Fibroblast of skin of right quadriceps (primary cell): ENCODE measurements at regions not wholly inside any gene's neighbourhood (a gene's known extent, or its start where the extent isn't known, plus 50 kb on each side); places are given as distances from the start of the nearest gene placed in this dataset.
"Not testable (repeated sequence)": the region's sequence is repeated elsewhere in the genome, so short reads cannot be mapped to it uniquely, and the experiment has no call there.

Source experiments
- DNase-seq: peaks from one replicate; pipeline ENCODE4 v3.0.0-alpha.2; 2013

GRCh38 chr4:85018983-85019382, 52.5 kb upstream of the WDFY3 start:
- DNase-seq = no peak

- no peak for DNase-seq
Observed at GRCh38 chr4:85019411-85019810, 52.9 kb upstream of the WDFY3 start.

DNA sequence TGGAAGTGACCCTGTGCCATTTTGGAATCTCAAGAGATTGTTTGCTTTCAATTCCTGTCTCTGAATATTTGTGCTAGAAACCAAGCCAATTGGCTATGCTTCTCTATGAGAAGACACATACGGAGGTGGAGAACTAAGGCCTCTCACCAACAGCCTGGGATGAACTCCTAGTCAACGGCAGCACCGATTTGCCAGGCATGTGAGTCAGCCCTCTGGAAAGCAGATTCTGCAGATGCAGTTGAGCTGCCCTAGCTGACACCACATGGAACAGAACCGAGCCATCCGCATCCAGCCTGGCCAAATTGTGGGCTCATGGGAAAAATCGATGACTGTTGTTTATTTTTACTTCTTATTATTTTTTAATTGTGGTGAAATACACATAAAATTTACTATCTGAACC, 58.2 kb upstream of the WDFY3 start:
- DNase-seq = no peak

- peak; percentile 57 for DNase-seq
Observed at GRCh38 chr4:85028910-85029309, 62.4 kb upstream of the WDFY3 start.

GRCh38 chr4:85029453-85029852, 63.0 kb upstream of the WDFY3 start:
- no peak for DNase-seq

DNA sequence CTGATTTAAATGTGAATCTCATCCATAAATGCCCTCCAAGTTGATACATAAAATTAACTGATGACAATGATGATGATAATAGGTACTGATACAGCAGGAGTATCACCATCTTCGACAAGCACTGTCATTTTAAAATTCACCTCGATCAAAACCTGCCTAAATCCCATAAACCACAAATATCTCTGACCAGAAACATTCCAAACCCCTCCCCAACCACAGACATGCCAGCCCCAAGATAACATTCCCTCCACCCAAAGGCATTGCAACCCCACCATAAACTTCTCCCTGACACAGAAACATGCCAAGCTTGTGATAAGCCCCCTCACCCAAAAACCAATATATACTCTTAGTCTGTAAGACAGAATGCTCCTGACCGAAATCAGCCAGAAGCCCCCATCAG, 63.7 kb upstream of the WDFY3 start:
- no peak for DNase-seq

GRCh38 chr4:85033838-85034237, 67.3 kb upstream of the WDFY3 start:
- DNase-seq = not testable (repeated sequence)

- peak; percentile 78 for DNase-seq
Observed at GRCh38 chr4:85039526-85039925, 73.0 kb upstream of the WDFY3 start.

- DNase-seq = not testable (repeated sequence)
Observed at GRCh38 chr4:85043812-85044496, 77.5 kb upstream of the WDFY3 start.

DNA sequence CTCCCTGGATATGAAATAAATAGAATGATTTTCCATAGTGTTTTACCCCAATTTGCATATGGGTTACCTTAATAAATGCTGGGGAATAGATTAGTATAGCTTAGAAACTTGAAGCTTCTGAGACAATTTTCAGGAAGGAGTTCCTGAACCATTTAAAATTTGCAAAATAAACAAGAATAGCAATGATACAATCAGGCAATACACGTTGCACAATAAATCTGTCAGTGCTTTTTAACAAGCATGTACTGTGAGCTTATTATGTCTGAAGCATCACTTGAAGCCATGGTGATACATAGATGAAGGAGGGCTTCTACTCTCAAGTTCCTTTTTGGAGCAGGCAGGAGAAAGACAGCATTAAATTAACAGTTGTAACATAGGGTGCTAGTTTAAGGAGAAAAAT, 84.2 kb upstream of the WDFY3 start:
- DNase-seq = no peak

GRCh38 chr4:85051526-85051925, 85.0 kb upstream of the WDFY3 start:
- DNase-seq = no peak

DNA sequence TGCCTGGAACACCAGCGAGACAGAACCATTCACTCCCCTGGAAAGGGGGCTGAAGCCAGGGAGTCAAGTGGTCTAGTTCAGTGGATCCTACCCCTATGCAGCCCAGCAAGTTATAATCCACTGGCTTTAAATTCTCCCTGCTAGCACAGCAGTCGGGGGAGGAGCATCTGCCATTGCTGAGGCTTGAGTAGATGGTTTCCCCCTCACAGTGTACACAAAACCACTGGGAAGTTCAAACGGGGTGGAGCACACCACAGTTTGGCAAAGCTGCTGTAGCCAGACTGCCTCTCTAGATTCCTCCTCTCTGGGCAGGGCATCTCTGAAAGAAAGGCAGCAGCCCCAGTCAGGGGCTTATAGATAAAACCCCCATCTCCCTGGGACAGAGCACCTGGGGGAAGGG, 88.4 kb upstream of the WDFY3 start:
- not testable (repeated sequence) for DNase-seq

- DNase-seq = peak; percentile 7
Observed at GRCh38 chr4:85058551-85058950, 92.1 kb upstream of the WDFY3 start.

DNA sequence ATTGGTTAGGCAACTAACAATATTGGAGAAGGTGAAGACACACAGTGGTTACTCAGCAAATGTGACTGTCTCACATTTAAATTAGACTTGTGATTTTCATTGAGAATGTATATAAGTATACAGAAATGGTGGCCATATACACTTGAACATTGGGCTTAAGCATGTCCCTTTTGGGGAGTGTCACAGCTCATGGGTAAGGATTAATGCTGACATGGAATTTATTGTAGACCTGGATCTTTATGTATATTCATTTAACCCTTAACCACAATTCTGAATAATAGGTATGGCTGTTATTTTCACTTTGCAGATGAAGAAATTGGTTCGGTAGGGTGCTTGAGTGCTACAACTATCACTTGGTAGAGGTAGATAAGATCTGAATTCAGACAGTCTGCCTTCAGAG, 95.5 kb upstream of the WDFY3 start:
- no peak for DNase-seq

DNA sequence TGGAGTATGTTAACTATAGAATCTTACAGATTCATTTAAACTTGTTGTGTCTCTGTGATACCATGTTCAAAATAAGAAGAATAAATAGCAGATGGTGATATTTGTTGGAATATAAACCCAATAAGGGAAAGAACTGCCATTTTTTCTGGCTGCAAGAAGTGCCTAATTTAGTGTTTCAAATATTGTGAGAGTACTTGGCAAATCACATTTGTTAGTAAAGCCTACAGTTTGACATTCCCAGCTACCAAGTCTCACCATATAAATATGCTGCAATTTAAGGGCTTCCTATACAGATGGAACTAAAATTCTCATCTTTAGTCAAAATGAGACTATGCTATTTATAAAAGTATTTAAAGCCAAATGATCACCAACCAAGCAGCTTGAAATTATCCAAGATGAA, 96.0 kb upstream of the WDFY3 start:
- no peak for DNase-seq

DNA sequence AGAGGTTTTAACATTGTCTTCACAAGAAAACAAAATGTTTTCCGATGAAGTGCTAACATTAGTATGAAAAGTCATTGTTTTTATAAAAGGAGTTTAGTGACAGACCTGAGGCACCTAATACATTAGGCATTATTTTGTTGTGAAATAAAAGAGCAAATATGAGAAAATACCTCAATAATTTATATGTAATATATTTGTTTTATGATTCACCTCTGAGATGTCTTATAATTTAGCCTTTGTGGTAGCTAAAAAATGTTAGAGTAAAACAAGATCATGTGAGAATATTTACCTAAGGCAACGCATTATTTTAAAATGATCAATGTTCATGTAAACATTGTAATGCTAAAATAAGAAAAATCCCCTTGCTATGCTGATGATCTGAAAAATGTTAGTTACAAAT, 100.9 kb upstream of the WDFY3 start:
- no peak for DNase-seq

DNA sequence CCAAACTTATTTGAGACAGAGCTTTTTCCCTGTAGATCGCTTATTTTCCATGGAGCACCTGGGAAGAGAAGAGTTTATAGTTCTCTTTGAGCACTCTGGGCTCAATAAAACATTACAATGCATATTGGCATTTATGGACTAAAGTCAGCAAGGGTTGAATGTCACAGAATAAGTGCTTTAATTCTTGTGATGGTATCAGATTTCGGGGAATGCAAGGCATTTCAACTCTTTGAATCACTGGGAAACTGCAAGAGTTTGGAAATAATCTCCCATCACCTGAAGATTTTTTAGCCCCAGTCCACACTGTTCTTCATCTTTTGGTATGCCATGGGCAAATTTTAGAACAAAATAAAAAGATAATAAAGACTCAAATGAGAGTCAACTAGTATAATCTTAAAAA, 111.5 kb upstream of the WDFY3 start:
- DNase-seq = no peak

DNA sequence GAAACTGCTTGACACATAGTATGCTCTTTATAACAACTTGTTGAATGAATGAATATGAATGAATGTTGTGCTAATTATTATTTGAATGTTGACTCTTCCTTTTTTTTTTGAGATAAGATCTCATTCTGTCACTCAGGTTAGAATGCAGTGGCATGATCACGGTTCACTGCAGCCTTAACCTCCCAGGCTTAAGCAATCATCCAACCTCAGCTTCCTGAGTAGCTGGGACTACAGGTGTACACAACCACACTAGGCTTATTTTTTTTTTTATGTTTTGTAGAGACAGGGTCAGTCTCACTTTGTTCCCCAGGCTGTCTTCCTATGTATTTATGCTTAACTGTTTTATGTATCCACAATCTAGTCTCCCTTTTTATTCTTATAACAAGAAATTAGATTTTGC, 114.7 kb upstream of the WDFY3 start:
- no peak for DNase-seq

DNA sequence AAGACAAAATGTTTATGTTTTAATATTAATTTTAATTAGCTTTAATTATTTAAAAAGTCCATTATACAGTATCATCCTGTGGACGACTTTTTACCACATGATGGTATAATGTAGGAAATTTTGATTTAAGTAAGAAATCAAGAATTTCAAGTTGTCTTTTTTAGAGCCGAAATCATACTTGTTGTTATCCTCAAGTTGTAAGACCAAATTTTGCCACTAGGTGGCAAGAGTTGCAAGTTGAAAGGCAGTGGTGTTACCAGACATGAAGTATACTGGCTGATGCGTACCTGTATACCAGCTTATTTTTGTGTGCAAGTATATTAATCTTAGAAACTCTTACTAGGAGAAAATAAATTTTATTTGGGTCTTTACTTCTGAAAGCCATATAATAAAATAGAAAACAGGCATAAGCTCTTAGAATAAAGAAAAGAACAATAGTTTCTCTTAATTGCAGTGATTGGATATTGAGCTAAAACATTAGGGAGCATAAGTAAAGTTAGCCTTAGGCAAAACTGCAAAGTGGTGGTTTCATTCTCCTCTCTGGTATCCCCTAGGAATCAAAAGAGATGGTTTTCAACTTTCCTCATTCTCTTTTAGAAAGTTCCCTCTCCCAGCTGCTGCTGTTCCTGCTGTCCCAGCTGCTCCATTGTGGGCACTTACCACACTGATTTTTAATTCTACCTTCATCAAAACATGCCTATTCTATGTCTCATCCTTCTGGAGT, 118.0 kb upstream of the WDFY3 start:
- peak; percentile 69 for DNase-seq

DNA sequence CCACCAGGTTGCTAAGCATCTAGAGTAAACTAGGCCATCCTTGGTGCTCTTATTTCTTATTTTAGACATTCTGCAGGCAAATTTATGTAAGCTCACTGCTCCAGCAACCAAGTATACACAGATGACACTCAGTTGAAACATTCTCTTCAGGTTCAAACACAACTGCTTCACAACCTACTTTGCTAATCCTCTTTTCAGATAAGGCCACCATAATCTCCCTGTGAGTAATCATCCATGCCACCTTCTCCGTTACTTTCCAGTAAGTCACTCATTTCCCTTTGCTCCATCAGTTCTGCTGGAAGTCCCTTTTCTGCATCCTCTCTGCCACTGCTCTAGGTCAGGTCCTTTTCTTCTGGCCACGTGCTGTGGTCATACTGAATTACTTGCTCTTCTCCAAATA, 120.2 kb upstream of the WDFY3 start:
- no peak for DNase-seq

- no peak for DNase-seq
Observed at GRCh38 chr4:85092536-85092935, 126.0 kb upstream of the WDFY3 start.

GRCh38 chr4:85092943-85093342, 126.5 kb upstream of the WDFY3 start:
- DNase-seq = no peak

- no peak for DNase-seq
Observed at GRCh38 chr4:85094735-85095134, 128.2 kb upstream of the WDFY3 start.

DNA sequence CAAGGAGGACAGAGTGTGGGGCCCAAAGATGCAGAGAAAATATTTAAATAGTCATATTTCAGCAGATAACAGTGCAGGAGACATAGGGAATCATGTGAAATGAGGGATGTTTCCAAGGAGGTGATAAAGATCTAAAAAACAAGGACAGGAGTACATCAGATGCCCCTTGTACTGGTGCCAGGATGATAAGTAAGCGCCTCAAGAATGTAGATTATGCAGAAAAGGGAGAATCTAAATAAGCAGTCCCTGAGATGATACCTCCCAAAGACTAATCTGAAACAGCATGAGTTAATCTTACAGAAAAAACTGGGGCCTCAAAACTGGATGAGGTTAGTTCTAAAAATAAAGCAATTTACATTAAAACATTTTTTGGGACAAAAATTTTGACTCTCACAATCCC, 136.1 kb upstream of the WDFY3 start:
- peak; percentile 60 for DNase-seq

DNA sequence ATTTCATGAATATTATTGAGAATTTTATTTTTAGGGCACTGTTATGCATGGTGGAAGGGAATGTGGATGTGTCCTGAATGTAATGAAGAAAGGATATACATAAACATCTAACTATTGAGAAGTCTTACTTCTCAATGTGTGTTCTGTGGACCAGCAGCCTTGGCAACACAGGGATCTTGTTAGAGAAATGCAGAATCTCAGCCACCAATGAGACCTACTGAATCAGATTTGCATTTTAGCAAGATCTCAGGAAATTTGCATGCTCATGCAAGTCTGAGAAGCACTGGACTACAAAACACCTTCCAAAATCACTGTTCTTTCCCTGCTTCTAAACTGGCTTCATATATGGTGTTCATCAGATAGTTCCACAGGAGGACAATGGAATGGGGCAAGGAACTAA, 139.7 kb upstream of the WDFY3 start:
- DNase-seq = no peak
